SK-N-MC (cell line): ENCODE measurements at regions not wholly inside any gene's neighbourhood (a gene's known extent, or its start where the extent isn't known, plus 50 kb on each side); places are given as distances from the start of the nearest gene placed in this dataset.

Experiments used
- EZH2 ChIP-seq: fragments of 200-600 bp; sonication (generic); IDR thresholded peaks from one replicate; pipeline ENCODE4 v1.6.1; 2017; ENCODE audit warnings: antibody characterized with exemption
- FOXP2 ChIP-seq: optimal IDR thresholded peaks from 2 replicates; pipeline ENCODE3; 2011; ENCODE audit warnings: mild to moderate bottlenecking, moderate library complexity; ENCODE audit not compliant: insufficient read depth; ENCODE audit errors: extremely low read length, control extremely low read depth
- POLR2AphosphoS5 ChIP-seq: IDR thresholded peaks from 2 replicates; pipeline ENCODE4 v1.6.1; 2012; ENCODE audit warnings: mild to moderate bottlenecking, low read depth, low read length, borderline replicate concordance

DNA sequence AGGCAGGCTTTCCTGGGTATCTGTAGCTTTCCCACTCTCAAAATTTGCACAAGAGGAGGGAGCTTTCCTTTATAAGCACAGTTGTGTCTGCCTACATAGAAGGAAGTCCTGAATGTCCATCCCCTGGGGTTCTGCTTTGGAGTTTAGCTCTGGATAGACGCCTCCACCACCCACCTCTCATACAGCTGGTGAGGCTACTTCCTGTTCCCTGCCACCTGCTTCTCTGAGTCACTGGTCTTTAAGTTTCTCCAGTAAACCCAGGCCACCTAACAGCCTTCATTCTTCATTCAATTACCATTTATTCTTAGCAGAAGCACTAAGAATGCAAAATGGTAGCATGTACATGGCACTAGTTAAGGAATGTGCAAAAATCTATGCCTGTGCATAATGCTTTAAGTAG lies 407.8 kb downstream of the CDH2 start:
- TF ChIP-seq POLR2AphosphoS5 (no peak), EZH2 (no peak), FOXP2 (no peak)
